ENCODE measurements at regions not wholly inside any gene's neighbourhood (a gene's known extent, or its start where the extent isn't known, plus 50 kb on each side); places are given as distances from the start of the nearest gene placed in this dataset.

DNA sequence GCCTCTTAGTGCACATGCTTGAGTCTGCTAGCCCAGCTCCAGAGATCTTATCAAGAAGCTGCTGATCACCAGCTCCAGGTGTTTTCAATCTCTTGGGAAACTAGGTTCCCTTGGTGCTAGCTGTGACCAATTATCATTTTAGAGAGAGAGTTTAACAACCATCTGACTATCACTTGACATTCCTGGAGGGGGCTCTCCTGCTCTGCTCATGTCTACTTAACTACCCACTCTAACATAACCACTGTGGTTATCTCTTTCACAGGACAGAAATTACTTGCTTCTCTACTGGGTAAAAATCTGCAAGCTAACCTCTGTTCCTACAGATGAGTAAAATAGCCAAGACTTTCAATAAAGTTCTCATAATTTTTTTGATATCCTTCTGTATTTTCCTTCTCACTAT lies 823.4 kb upstream of the GJE1 start:
- H3K4me3 ChIP-seq (ENCODE audit: low read depth, low read length): no peak overlapping the region
- TF ChIP-seq, protein P1, sequence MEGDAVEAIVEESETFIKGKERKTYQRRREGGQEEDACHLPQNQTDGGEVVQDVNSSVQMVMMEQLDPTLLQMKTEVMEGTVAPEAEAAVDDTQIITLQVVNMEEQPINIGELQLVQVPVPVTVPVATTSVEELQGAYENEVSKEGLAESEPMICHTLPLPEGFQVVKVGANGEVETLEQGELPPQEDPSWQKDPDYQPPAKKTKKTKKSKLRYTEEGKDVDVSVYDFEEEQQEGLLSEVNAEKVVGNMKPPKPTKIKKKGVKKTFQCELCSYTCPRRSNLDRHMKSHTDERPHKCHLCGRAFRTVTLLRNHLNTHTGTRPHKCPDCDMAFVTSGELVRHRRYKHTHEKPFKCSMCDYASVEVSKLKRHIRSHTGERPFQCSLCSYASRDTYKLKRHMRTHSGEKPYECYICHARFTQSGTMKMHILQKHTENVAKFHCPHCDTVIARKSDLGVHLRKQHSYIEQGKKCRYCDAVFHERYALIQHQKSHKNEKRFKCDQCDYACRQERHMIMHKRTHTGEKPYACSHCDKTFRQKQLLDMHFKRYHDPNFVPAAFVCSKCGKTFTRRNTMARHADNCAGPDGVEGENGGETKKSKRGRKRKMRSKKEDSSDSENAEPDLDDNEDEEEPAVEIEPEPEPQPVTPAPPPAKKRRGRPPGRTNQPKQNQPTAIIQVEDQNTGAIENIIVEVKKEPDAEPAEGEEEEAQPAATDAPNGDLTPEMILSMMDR (IDR thresholded peaks at IDR 0.05; ENCODE audit: control insufficient read depth, extremely low read depth, insufficient read depth): no peak
- no peak for DNase-seq (ENCODE audit: low read depth)

DNA sequence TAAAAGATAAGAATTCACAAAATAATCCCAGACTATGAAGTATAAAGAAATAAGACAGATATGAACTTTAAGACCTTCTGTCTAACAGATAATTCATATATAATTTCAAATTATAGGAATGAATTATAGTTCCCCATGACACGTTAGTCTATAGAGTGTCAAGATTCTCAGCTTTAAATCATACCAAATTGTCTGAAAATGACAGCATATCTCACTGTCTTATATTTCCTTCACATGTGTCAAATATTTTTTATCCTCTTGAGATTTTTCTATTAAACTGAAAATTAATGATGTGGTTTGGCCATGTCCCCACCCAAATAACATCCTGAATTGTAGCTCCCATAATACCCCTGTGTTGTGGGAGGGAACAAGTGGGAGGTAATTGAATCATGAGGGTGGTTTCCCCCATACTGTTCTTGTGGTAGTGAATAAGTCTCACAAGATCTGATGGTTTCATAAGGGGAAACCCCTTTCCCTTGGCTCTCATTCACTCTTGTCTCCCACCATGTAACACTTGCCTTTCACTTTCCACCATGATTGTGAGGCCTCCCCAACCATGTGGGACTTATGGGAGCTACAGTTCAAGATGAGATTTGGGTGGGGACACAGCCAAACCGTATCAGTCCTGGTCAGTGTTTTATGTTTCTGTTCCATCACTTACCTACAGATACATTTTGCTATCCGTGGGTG lies 825.3 kb upstream of the GJE1 start:
- no peak overlapping the region for H3K4me3 ChIP-seq (ENCODE audit: low read depth, low read length)
- TF ChIP-seq, protein P1 (IDR thresholded peaks at IDR 0.05; ENCODE audit: control insufficient read depth, extremely low read depth, insufficient read depth): no peak
- DNase-seq (ENCODE audit: low read depth): no peak

DNA sequence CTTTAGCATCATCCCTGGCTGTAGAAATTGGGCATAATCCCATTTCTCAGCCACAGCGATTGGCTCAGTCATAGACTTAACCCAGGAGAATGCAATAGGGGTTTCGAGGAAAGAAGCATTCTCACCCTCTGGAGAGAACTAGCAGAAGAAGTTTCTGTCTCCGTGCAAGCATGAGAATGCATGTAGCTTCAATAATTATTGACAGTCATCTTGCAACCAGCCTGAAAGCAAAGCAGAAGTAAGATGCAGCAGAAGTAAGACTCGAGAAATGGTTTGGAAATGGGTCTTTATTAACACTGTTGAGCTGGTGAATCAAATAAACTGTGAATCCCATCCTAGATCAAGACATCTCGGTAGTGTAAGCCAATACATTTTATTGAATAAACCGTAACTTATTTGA lies 828.8 kb upstream of the GJE1 start:
- H3K4me3 ChIP-seq (ENCODE audit: low read depth, low read length): no peak overlapping the region
- TF ChIP-seq, protein P1 (IDR thresholded peaks at IDR 0.05; ENCODE audit: control insufficient read depth, extremely low read depth, insufficient read depth): no peak
- no peak for DNase-seq (ENCODE audit: low read depth)

DNA sequence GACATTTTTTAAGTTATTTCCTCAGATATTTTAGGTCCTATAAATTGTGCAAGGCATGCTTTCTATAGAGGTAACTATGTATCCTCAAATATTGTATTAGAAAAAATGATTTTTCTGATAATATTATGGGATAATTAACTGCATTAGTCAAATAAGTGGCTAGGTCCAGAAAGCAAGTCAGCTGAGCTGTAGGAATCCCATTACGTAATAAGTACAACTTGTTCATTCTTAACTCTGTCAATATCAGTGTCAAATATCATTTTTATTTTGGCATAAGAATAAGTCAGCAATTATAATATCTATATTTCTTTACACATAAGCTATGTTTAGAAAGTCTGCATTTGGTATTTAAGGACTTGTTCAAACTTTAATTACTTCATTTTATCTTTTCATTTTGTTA lies 830.9 kb upstream of the GJE1 start:
- TF ChIP-seq, protein P1 (IDR thresholded peaks at IDR 0.05; ENCODE audit: control insufficient read depth, extremely low read depth, insufficient read depth): no peak
- no peak overlapping the region for H3K4me3 ChIP-seq (ENCODE audit: low read depth, low read length)
- DNase-seq (ENCODE audit: low read depth): no peak

DNA sequence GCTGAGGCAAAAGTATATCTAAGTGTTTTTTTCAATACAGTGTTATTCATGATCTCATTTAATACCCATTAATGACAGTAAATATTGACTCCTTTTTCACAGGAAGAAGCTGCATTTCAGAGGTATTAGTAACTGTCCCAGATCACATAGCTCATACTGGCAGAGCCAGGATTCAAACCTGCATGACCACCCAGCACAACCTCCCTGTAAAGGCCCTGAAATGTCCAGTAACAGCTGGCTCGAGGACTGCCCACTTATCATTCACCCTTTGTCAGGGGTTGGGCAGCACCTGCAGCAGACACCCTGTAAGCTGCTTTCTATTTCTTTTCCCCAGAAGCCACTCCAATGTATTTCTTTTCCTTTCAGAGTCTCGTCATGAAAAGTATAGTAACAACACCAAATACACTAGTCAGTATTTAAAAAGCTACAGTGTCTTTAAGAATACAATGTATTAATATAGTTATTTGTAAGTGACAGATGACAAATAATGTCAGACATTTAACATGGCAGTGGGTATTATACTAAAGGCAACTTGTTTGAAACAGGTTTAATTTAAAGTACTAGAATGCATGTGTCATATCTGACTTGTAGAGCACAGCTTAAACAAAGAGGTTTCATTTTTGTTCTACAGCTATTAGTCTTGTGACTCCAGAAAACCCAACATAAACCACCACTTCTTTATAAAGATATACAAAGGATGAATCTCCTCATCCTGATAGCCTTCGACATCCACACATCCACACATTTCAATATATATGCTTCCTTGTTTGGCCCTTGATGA lies 841.6 kb upstream of the GJE1 start:
- TF ChIP-seq, protein P1 (IDR thresholded peaks at IDR 0.05; ENCODE audit: control insufficient read depth, extremely low read depth, insufficient read depth): no peak
- no peak overlapping the region for H3K4me3 ChIP-seq (ENCODE audit: low read depth, low read length)
- DNase-seq (ENCODE audit: low read depth): no peak

DNA sequence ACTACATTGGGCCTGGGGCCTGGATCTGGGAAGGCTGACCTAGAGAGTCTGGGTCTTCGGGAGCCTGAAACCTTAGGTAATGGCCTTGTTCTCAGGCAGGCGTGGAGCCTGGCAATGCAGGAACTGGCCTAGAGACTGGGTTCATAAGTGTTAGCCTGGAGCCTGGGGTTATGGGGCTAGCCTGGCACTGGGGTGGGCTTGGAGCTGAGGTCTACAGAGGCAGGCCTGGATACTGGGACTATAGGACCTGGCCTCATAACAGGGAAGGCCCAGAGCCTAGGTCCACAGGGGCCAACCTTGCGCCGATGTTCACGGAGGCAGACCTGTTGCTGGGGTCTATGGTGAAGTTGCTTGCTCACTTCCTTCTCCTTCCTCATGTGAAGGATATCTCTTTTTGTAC lies 843.8 kb upstream of the GJE1 start:
- H3K4me3 ChIP-seq (ENCODE audit: low read depth, low read length): no peak overlapping the region
- no peak for DNase-seq (ENCODE audit: low read depth)
- TF ChIP-seq, protein P1 (IDR thresholded peaks at IDR 0.05; ENCODE audit: control insufficient read depth, extremely low read depth, insufficient read depth): no peak
